Activated naive CD8-positive, alpha-beta T cell treated with anti-CD3 and anti-CD28 coated beads, Interleukin-2, amount 10 ng/mL, durations not matched to agents 7 days and 5 days (primary cell): ENCODE measurements at regions not wholly inside any gene's neighbourhood (a gene's known extent, or its start where the extent isn't known, plus 50 kb on each side); places are given as distances from the start of the nearest gene placed in this dataset.

Source experiments
- ATAC-seq: fragments of 150-1000 bp; cut with Tn5 transposase; one replicate; pipeline ENCODE4 v1.10.0; 2021; ENCODE audit warnings: low read depth, moderate library complexity
- POLR2A ChIA-PET: fragments of 350-600 bp; sonication (Branson Sonifier 250); formaldehyde crosslinking; loops from one replicate; lab custom pipeline; 2021; ENCODE audit warnings: antibody characterized with exemption; lab: Charles Lee
- DNase-seq: peaks from one replicate; pipeline ENCODE4 v3.0.0; 2021
- H3K27ac Mint-ChIP-seq: one replicate; pipeline ENCODE4 v1.8.0; 2022; ENCODE audit warnings: mild to moderate bottlenecking, mixed read lengths
- H3K27me3 Mint-ChIP-seq: one replicate; pipeline ENCODE4 v1.8.0; 2022; ENCODE audit warnings: mild to moderate bottlenecking, moderate library complexity, mixed read lengths
- H3K36me3 Mint-ChIP-seq: one replicate; pipeline ENCODE4 v1.8.0; 2021; ENCODE audit warnings: mild to moderate bottlenecking, mixed read lengths
- H3K4me1 Mint-ChIP-seq: one replicate; pipeline ENCODE4 v1.8.0; 2021; ENCODE audit warnings: mixed read lengths
- H3K4me3 Mint-ChIP-seq: one replicate; pipeline ENCODE4 v1.8.0; 2022; ENCODE audit warnings: mild to moderate bottlenecking, moderate library complexity, mixed read lengths
- H3K9me3 Mint-ChIP-seq: one replicate; pipeline ENCODE4 v1.8.0; 2021; ENCODE audit warnings: mixed read lengths

DNA sequence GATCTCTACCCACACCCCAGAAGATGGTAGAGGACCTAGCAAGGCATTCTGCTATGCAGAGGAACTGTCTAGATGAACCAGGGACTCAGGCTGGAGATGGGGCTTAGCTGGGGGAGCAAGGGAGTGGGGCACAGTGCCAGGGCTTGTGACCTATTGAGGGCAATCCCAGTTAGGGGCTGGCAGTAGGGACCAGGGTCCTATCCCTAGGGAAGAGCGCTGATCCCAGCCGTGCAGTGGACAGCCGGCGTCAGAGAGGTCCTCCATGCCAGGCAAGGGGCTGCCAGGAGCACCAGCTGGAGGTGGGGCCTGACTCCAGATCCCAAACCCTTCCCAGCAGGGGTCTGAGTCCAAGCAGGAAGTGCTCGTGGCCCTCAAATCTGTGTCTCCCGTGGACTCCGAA is 52.7 kb upstream of the NEURL1B start:
- Mint-ChIP-seq H3K4me3 (no peak overlapping the region), H3K9me3 (no peaks in the 10 kb centered on the region), H3K27me3 (peaks cover 10% of the 10 kb centered on the region), H3K27ac (no peak overlapping the region), H3K36me3 (no peaks in the 10 kb centered on the region), H3K4me1 (no peaks in the 10 kb centered on the region)
- POLR2A ChIA-PET: no interaction called here
- no peak for DNase-seq
- ATAC-seq: no peak

DNA sequence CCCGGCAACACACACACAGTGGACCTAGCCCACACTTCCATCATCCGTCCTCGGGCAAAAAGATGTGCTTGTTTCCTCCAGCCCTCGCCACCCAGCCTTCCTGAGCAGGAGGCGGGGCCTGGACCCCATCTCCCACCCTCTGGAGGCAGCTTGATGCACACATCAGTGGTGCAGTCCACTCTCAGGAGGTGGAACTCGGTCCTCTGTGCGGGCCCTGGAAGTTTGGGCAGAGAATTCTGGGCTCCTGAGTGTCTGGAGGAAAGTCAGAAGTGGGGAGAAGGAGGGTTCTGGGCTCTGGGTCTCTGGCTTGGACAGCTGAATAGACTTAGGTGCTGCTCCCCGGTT is 54.0 kb upstream of the NEURL1B start:
- Mint-ChIP-seq H3K36me3 (no peaks in the 10 kb centered on the region), H3K9me3 (no peaks in the 10 kb centered on the region)

DNA sequence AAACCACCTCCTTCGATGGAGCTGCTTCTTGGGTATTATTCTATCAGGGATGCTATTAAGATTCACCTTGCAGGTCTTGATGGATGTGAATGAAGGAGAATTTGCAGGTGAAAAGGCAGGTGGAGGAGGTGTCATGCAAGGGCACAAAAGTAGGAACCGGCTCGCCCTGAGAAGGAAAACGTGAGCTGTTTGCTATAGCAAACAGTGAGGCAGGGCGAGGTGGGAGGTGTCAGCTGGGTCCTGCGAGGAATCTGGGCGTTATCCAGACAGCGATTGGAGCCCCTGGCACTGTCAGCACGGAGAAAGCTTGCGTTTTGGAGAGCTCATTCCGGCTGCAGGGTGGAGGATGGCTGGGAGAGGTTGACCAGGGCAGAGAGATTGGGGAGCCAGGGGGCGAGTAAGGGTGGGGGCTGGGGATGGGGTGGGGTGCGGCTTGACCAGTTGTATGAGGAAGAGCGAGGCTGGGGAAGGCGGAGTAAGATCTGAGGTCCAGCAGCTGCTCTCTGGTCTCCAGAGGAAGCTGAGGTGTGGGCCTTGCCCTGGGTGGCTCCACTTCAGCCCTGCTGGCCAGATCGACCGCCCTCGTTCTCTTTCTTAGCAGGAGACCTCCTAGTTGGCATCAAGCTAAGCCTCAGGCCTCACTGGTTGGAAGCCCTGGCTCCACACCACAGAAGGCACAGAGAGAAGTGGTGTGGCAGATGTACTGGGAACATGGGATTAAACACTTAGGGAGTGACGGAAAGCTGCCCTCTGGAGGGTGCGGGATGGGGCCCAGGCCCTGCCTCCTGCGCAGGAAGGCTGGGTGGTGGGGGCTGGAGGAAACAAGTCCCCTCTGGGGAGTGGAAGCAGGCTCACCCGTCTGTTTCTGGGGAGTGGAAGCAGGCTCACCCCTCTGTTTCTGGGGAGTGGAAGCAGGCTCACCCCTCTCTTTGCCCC is 54.7 kb upstream of the NEURL1B start:
- no peaks in the 10 kb centered on the region for H3K9me3 Mint-ChIP-seq
- peaks cover 12% of the 10 kb centered on the region for H3K27me3 Mint-ChIP-seq
- DNase-seq: no peak
- POLR2A ChIA-PET: no interaction called here
- ATAC-seq: no peak
- no peak overlapping the region for H3K27ac Mint-ChIP-seq
- no peaks in the 10 kb centered on the region for H3K4me1 Mint-ChIP-seq
- no peaks in the 10 kb centered on the region for H3K36me3 Mint-ChIP-seq
- H3K4me3 Mint-ChIP-seq: no peak overlapping the region

More for the DNA sequence above, 54.0 kb upstream of the NEURL1B start:
- peaks cover 12% of the 10 kb centered on the region for H3K27me3 Mint-ChIP-seq
- H3K4me3 Mint-ChIP-seq: no peak overlapping the region
- no peak for ATAC-seq
- DNase-seq: no peak
- H3K4me1 Mint-ChIP-seq: no peaks in the 10 kb centered on the region
- POLR2A ChIA-PET: no interaction called here
- no peak overlapping the region for H3K27ac Mint-ChIP-seq

- Mint-ChIP-seq H3K4me3 (no peak overlapping the region), H3K27ac (no peak overlapping the region), H3K4me1 (no peaks in the 10 kb centered on the region), H3K36me3 (no peaks in the 10 kb centered on the region), H3K27me3 (peaks cover 9% of the 10 kb centered on the region), H3K9me3 (no peaks in the 10 kb centered on the region)
- POLR2A ChIA-PET: no interaction called here
- DNase-seq (no peak), ATAC-seq (no peak)
These were observed 55.9 kb upstream of the NEURL1B start for GRCh38 chr5:172585114-172585513.

GRCh38 chr5:172584638-172585037 is 56.4 kb upstream of the NEURL1B start:
- ATAC-seq: no peak
- no peak overlapping the region for H3K27ac Mint-ChIP-seq
- no peak overlapping the region for H3K4me3 Mint-ChIP-seq
- H3K27me3 Mint-ChIP-seq: peaks cover 9% of the 10 kb centered on the region
- POLR2A ChIA-PET: no interaction called here
- H3K36me3 Mint-ChIP-seq: no peaks in the 10 kb centered on the region
- no peaks in the 10 kb centered on the region for H3K4me1 Mint-ChIP-seq
- H3K9me3 Mint-ChIP-seq: no peaks in the 10 kb centered on the region
- DNase-seq: no peak

- H3K9me3 Mint-ChIP-seq: no peaks in the 10 kb centered on the region
- POLR2A ChIA-PET: no interaction called here
These were observed 57.0 kb upstream of the NEURL1B start for GRCh38 chr5:172583931-172584511.

GRCh38 chr5:172582940-172583339 is 58.1 kb upstream of the NEURL1B start:
- ATAC-seq: no peak
- no peaks in the 10 kb centered on the region for H3K9me3 Mint-ChIP-seq
- no peaks in the 10 kb centered on the region for H3K36me3 Mint-ChIP-seq
- no peak overlapping the region for H3K4me3 Mint-ChIP-seq
- H3K27ac Mint-ChIP-seq: no peak overlapping the region
- no peak for DNase-seq
- POLR2A ChIA-PET: no interaction called here
- H3K4me1 Mint-ChIP-seq: no peaks in the 10 kb centered on the region
- peaks cover 15% of the 10 kb centered on the region for H3K27me3 Mint-ChIP-seq

More at GRCh38 chr5:172583931-172584511, 57.0 kb upstream of the NEURL1B start:
- Mint-ChIP-seq H3K36me3 (no peaks in the 10 kb centered on the region), H3K4me1 (no peaks in the 10 kb centered on the region), H3K27ac (no peak overlapping the region), H3K4me3 (no peak overlapping the region), H3K27me3 (peaks cover 9% of the 10 kb centered on the region)
- DNase-seq (no peak), ATAC-seq (no peak)

- POLR2A ChIA-PET: no interaction called here
- DNase-seq: no peak
- no peak overlapping the region for H3K27ac Mint-ChIP-seq
- peaks cover 15% of the 10 kb centered on the region for H3K27me3 Mint-ChIP-seq
- H3K36me3 Mint-ChIP-seq: no peaks in the 10 kb centered on the region
- H3K9me3 Mint-ChIP-seq: no peaks in the 10 kb centered on the region
- H3K4me1 Mint-ChIP-seq: no peaks in the 10 kb centered on the region
- H3K4me3 Mint-ChIP-seq: no peak overlapping the region
- ATAC-seq: no peak
These were observed 59.7 kb upstream of the NEURL1B start for GRCh38 chr5:172581315-172581714.

DNA sequence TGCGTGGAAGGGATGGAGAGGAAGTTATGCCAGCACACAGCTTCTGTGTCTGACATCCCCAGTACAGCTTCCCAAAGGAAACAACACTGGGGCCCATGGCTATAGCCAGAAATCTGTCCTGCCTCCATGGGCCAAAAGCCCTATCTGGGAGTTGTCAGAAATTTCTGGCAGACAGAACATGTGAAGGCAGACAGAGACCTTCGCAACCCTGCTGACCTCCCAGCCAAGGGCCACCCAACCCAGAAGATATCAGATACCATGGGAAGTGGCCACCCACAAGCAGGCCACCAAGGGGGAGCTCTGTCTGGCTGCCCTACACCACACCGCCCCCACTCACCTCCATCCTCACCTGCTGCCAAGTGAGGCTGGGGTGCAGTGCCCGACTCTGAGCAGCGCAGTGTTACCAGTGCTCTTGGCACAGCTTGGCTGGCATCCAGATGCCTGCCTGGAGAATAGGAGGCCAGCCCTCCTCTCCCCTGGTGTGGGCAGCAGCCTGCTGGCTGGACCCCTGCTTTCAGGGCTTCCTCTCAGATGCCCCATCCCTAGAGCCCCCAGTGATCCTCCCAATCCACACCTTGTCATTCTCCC is 61.6 kb upstream of the NEURL1B start:
- ATAC-seq (no peak), DNase-seq (no peak)
- H3K4me3 Mint-ChIP-seq: no peak overlapping the region
- no peak overlapping the region for H3K27ac Mint-ChIP-seq
- no peaks in the 10 kb centered on the region for H3K4me1 Mint-ChIP-seq
- H3K9me3 Mint-ChIP-seq: no peaks in the 10 kb centered on the region
- H3K36me3 Mint-ChIP-seq: no peaks in the 10 kb centered on the region
- H3K27me3 Mint-ChIP-seq: peaks cover 8% of the 10 kb centered on the region
- POLR2A ChIA-PET: no interaction called here

DNA sequence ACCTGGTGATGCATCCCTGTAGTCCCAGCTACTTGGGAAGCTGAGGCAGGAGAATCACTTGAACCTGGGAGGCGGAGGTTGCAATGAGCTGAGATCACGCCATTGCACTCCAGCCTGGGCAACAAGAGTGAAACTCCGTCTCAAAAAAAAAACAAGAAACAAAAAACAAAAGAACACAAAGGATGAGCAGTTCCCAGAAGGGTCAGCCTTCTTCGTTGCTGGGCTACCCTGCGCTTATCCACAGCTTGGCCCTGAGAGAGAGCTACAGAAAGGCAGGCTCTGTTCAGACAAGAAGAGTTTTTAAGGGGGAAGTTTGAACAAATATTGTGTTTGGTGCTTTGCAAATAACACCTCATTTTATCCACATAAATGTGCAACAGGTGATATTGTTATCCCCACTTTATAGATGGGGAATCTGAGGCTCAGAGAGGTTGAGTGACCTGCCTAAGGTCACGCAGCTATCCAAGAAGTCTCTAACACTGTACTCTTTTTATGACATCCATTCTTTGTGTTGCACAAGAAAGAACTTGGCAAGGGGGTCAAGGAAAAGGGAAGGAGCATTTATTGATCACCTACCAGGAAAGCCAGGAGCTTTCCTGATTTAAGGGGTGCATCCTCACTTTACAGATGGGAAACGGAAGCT is 63.7 kb upstream of the NEURL1B start:
- H3K27ac Mint-ChIP-seq: no peak overlapping the region
- no peak for DNase-seq
- no peak for ATAC-seq
- peaks cover 8% of the 10 kb centered on the region for H3K27me3 Mint-ChIP-seq
- H3K36me3 Mint-ChIP-seq: no peaks in the 10 kb centered on the region
- POLR2A ChIA-PET: no interaction called here
- no peaks in the 10 kb centered on the region for H3K4me1 Mint-ChIP-seq
- no peaks in the 10 kb centered on the region for H3K9me3 Mint-ChIP-seq
- H3K4me3 Mint-ChIP-seq: no peak overlapping the region

DNA sequence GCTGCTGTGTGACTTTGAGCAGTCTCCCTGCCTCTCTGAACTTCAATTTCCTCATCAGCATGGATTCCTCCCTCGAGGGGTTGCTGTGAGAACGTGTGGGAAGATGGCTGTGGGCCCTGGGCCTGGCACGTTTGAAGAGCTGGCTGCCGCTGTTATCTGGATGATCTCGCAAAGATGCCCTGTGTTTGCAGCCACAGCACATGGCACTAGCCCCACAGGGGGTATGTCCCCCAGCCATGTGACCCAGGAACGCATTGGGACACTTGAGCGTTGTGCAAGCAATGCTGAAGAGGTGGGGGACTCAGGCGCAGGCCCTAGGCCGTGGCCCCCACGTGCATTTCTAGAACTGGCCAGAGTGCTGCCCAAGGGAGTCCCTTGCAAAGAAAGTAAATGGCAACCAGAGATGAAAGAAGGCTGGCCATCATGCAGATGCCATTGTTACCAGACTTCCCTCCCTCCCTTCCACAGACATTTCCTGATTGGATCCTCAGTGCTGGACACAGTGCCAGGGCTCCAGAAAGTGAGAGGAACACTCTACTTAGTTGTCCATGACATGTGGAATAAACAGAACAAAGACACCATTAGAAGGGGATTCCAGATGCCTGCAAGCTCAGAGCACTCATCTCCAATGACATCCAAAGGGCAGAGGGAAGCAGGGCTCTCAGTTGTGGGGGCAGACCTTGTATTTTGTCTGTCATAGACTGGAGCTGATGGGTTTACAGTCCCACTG is 65.1 kb upstream of the NEURL1B start:
- Mint-ChIP-seq H3K4me1 (no peaks in the 10 kb centered on the region), H3K36me3 (no peaks in the 10 kb centered on the region), H3K9me3 (no peaks in the 10 kb centered on the region), H3K27me3 (peaks cover 10% of the 10 kb centered on the region), H3K27ac (no peak overlapping the region), H3K4me3 (no peak overlapping the region)
- ATAC-seq (no peak), DNase-seq (no peak)
- POLR2A ChIA-PET: no interaction called here

- H3K4me1 Mint-ChIP-seq: no peaks in the 10 kb centered on the region
These were observed 65.6 kb upstream of the NEURL1B start for GRCh38 chr5:172575416-172575815.

DNA sequence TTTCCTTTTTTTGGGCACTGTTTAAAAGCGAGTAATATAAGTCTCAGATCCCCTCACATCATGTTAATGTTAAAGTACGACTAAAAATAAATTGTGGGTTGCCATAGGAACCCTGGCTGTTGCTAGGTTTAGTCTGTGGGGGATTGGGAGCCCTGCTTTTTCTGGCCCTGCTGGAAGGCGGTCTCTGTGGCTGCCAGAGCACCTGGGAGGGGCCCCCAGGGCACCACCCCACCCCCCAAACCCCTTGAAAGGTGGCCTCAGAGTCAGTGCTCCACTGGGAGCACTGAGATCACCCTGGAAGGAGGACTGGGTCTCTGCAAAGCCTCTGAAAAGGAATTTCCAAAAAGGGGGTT is 66.2 kb upstream of the NEURL1B start:
- H3K27ac Mint-ChIP-seq: no peak overlapping the region
- no peaks in the 10 kb centered on the region for H3K36me3 Mint-ChIP-seq
- no peak for DNase-seq
- H3K27me3 Mint-ChIP-seq: peaks cover 10% of the 10 kb centered on the region
- POLR2A ChIA-PET: no interaction called here
- no peaks in the 10 kb centered on the region for H3K9me3 Mint-ChIP-seq
- H3K4me3 Mint-ChIP-seq: no peak overlapping the region
- no peaks in the 10 kb centered on the region for H3K4me1 Mint-ChIP-seq
- ATAC-seq: no peak

More at GRCh38 chr5:172575416-172575815, 65.6 kb upstream of the NEURL1B start:
- no peaks in the 10 kb centered on the region for H3K9me3 Mint-ChIP-seq
- no peak overlapping the region for H3K27ac Mint-ChIP-seq
- no peaks in the 10 kb centered on the region for H3K36me3 Mint-ChIP-seq
- DNase-seq (no peak), ATAC-seq (no peak)
- POLR2A ChIA-PET: no interaction called here
- no peak overlapping the region for H3K4me3 Mint-ChIP-seq
- peaks cover 10% of the 10 kb centered on the region for H3K27me3 Mint-ChIP-seq
